ENCODE measurements at regions not wholly inside any gene's neighbourhood (a gene's known extent, or its start where the extent isn't known, plus 50 kb on each side); places are given as distances from the start of the nearest gene placed in this dataset.

- no peak for TF ChIP-seq YY1 (IDR thresholded peaks at IDR 0.05; ENCODE audit: low read depth, low read length)
- no peak for TF ChIP-seq CTCF (IDR thresholded peaks at IDR 0.05; ENCODE audit: control extremely low read depth in 1 of 3, insufficient read depth in 1 of 3, low read depth in 1 of 3, low read length in 3 of 3)
- no peak for TF ChIP-seq POLR2AphosphoS5 (IDR thresholded peaks at IDR 0.05; ENCODE audit: low read depth, low read length)
- TF ChIP-seq PHF8 (conservative IDR thresholded peaks at IDR 0.05; ENCODE audit: low read depth, low read length), result no peak
- TF ChIP-seq, protein P1, sequence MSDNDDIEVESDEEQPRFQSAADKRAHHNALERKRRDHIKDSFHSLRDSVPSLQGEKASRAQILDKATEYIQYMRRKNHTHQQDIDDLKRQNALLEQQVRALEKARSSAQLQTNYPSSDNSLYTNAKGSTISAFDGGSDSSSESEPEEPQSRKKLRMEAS (IDR thresholded peaks at IDR 0.05), result no peak
- TF ChIP-seq, protein P2, sequence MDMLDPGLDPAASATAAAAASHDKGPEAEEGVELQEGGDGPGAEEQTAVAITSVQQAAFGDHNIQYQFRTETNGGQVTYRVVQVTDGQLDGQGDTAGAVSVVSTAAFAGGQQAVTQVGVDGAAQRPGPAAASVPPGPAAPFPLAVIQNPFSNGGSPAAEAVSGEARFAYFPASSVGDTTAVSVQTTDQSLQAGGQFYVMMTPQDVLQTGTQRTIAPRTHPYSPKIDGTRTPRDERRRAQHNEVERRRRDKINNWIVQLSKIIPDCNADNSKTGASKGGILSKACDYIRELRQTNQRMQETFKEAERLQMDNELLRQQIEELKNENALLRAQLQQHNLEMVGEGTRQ (IDR thresholded peaks at IDR 0.05; ENCODE audit: low read length), result no peak
- TF ChIP-seq EP300 (IDR thresholded peaks at IDR 0.05; ENCODE audit: borderline replicate concordance in 1 of 2, low read depth in 2 of 2, low read length in 2 of 2), result no peak
- no peak for TF ChIP-seq EZH2 (IDR thresholded peaks at IDR 0.05; ENCODE audit: low read depth, low read length, severe bottlenecking)
- TF ChIP-seq RNF2 (IDR thresholded peaks at IDR 0.05; ENCODE audit: borderline replicate concordance, low read depth, low read length, missing control alignments, poor library complexity, severe bottlenecking), result no peak
- TF ChIP-seq POLR2A (IDR thresholded peaks at IDR 0.05; ENCODE audit: control extremely low read depth in 1 of 2, low read depth in 2 of 2, low read length in 2 of 2), result no peak
Observed at GRCh38 chr18:6609666-6610264, 119.8 kb upstream of the ARHGAP28 start.
